ENCODE measurements at regions not wholly inside any gene's neighbourhood (a gene's known extent, or its start where the extent isn't known, plus 50 kb on each side); places are given as distances from the start of the nearest gene placed in this dataset.
A peak's percentile ranks its signal among the peaks of the same experiment; 100 is the strongest.

DNA sequence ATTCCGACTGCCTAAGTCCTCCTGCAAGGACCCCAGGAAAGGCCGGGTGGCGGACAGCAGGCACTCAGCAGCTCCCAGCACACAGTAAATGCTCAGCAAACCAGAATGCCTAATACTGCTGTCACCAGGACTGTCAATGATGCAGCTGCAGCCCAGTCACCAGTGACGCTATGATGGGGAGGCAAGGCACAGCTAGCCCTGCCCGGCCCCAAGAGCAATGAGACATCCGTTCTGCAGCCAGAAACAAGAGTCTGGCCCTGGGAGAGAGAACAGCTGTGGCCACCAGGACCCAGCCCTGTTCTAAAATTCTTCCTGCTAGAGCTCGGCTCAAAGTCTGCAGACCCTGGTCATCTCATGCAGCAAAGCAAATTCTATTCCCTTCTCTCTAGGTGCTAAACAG is 69.8 kb downstream of the NCOR2 start (continued):
- TF ChIP-seq TCF3 (IDR thresholded peaks at IDR 0.05; ENCODE audit: borderline replicate concordance, insufficient read depth, low read depth, low read length), result no peak
- no peak for TF ChIP-seq CREM (IDR thresholded peaks at IDR 0.05; ENCODE audit: low read depth)
- no peak for TF ChIP-seq SP1 (IDR thresholded peaks at IDR 0.05; ENCODE audit: low read depth, low read length)

DNA sequence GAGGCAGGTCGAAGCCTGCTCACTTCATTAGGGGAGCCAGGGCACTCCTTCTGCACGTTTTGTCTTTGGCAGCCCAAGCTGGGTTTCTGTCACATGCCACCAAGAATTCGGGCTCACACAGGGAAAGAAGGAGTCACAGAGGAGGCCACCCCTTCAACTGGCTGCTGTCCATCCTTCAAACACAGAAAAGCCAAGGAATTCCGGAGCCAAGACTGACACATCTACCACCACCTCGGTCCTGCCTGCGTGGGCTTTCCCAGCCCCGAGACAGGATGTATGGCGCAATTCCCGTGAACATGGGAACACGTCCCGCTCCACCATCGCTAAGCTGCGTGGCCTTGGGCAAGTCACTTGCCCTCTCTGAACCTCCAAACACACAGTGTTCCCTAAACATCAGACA is 70.4 kb downstream of the NCOR2 start:
- RAD21 ChIA-PET (ENCODE audit: unreplicated experiment), result interaction anchor here (1.1 to 1.7 kb wide), 4 partner anchors 13 to 96 kb away, joined by 3 to 5 read pairs (median 3); no protein-coding TSS in a partner anchor
- H3K36me3 ChIP-seq (ENCODE audit: control insufficient read depth in 2 of 2, insufficient read depth in 2 of 2, low read length in 1 of 2), result peaks cover 0 to 17% of the 10 kb centered on the region in 2 experiments
- ATAC-seq (no peak), FAIRE-seq (no peak), DNase-seq (ENCODE audit: low read depth, low spot score) (no peak)
- SMC1A ChIA-PET (ENCODE audit: uncharacterized antibody, unreplicated experiment), result interaction anchor here (1.6 kb wide), 1 partner anchor 69 kb away, joined by 5 read pairs; no protein-coding TSS in a partner anchor
- intact Hi-C loops (cut with micrococcal nuclease; ENCODE audit: unreplicated experiment) (no loop called here), in situ Hi-C loops (cut with MboI) (no loop called here)
- H3K9ac ChIP-seq (ENCODE audit: control insufficient read depth, insufficient read depth, low read length), result no peak overlapping the region
- CTCF ChIA-PET, result interaction anchor here (0.5 to 1.1 kb wide), 2 partner anchors 11 to 401 kb away, joined by 3 read pairs; no protein-coding TSS in a partner anchor
- H3K79me2 ChIP-seq (ENCODE audit: control insufficient read depth, insufficient read depth, low read length), result peaks cover 66% of the 10 kb centered on the region
- WGBS (ENCODE audit: insufficient coverage, insufficient replicate concordance, low lambda C conversion rate, missing lambda C conversion rate), result 90% methylated on average over 13 of the region's 13 CpGs
- no peak overlapping the region for H3K4me2 ChIP-seq (ENCODE audit: control insufficient read depth, insufficient read depth)
- peaks cover 58% of the 10 kb centered on the region for H3K4me1 ChIP-seq (ENCODE audit: control insufficient read depth, insufficient read depth, low read length)
- no peak overlapping the region for H2AFZ ChIP-seq (ENCODE audit: control insufficient read depth, low read depth, low read length)
- no peak overlapping the region for H3K27ac ChIP-seq (ENCODE audit: control insufficient read depth, insufficient read depth)
- no TSS peak for BruUV-seq (replicated peaks)
- no peaks in the 10 kb centered on the region for H3K27me3 ChIP-seq (replicated peaks in 1 of 2; ENCODE audit: control insufficient read depth in 2 of 2, insufficient read depth in 2 of 2, low read length in 1 of 2)
- TF ChIP-seq, protein P1, sequence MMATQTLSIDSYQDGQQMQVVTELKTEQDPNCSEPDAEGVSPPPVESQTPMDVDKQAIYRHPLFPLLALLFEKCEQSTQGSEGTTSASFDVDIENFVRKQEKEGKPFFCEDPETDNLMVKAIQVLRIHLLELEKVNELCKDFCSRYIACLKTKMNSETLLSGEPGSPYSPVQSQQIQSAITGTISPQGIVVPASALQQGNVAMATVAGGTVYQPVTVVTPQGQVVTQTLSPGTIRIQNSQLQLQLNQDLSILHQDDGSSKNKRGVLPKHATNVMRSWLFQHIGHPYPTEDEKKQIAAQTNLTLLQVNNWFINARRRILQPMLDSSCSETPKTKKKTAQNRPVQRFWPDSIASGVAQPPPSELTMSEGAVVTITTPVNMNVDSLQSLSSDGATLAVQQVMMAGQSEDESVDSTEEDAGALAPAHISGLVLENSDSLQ (IDR thresholded peaks at IDR 0.05), result no peak
- no peaks in the 10 kb centered on the region for H3K9me3 ChIP-seq (replicated peaks; ENCODE audit: control insufficient read depth, insufficient read depth, low read length)
- H4K20me1 ChIP-seq (ENCODE audit: control insufficient read depth, insufficient read depth), result no peaks in the 10 kb centered on the region
- POLR2A ChIA-PET, result interaction anchor here (1.5 kb wide), 1 partner anchor 31 kb away, joined by 4 read pairs; no protein-coding TSS in a partner anchor
- H3K4me3 ChIP-seq, result no peak overlapping the region

DNA sequence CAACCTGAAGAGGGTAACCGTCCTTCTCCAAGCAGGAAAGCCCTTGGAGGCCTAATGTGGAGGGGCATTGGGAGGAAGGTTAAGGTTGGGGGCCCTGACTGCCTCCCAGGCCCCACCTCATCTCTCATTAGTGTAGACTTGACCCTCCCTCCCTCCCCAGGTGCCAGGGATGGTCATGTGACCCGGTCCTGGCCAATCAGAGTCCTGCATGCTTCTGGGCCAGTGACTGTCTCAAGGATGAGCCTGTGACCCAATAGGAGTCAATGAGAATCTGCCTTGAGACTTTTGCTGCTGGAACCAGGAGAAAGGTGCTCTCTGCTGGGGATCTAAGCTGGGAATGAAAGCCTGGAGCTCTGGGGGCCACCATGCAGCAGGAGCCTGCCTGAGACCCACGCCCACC is 70.8 kb downstream of the NCOR2 start:
- in situ Hi-C loops (cut with MboI) (no loop called here), intact Hi-C loops (cut with micrococcal nuclease; ENCODE audit: unreplicated experiment) (no loop called here)
- TF ChIP-seq NFYB (IDR thresholded peaks at IDR 0.05; ENCODE audit: insufficient read depth, low read depth, low read length) (peak; percentile 46; the same call in 1 of the 2 replicates), RAD51 (IDR thresholded peaks at IDR 0.05) (peak; percentile 54; the same call in 1 of the 2 replicates), KLF5 (IDR thresholded peaks at IDR 0.05; ENCODE audit: partially characterized antibody) (no peak)
- TF ChIP-seq, protein P2, sequence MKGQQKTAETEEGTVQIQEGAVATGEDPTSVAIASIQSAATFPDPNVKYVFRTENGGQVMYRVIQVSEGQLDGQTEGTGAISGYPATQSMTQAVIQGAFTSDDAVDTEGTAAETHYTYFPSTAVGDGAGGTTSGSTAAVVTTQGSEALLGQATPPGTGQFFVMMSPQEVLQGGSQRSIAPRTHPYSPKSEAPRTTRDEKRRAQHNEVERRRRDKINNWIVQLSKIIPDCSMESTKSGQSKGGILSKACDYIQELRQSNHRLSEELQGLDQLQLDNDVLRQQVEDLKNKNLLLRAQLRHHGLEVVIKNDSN (IDR thresholded peaks at IDR 0.05; ENCODE audit: borderline replicate concordance, extremely low read length, insufficient read depth, low read depth, low read length), result peak; percentile 69
- TF ChIP-seq, protein P3, sequence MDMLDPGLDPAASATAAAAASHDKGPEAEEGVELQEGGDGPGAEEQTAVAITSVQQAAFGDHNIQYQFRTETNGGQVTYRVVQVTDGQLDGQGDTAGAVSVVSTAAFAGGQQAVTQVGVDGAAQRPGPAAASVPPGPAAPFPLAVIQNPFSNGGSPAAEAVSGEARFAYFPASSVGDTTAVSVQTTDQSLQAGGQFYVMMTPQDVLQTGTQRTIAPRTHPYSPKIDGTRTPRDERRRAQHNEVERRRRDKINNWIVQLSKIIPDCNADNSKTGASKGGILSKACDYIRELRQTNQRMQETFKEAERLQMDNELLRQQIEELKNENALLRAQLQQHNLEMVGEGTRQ (IDR thresholded peaks at IDR 0.05; ENCODE audit: borderline replicate concordance, low read depth, low read length), result peak; percentile 3; the same call in 1 of the 2 replicates
- TF ChIP-seq, protein P4, sequence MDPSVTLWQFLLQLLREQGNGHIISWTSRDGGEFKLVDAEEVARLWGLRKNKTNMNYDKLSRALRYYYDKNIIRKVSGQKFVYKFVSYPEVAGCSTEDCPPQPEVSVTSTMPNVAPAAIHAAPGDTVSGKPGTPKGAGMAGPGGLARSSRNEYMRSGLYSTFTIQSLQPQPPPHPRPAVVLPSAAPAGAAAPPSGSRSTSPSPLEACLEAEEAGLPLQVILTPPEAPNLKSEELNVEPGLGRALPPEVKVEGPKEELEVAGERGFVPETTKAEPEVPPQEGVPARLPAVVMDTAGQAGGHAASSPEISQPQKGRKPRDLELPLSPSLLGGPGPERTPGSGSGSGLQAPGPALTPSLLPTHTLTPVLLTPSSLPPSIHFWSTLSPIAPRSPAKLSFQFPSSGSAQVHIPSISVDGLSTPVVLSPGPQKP (IDR thresholded peaks at IDR 0.05; ENCODE audit: low read depth, low read length), result no peak
- ATAC-seq, result no peak
- ChIA-PET POLR2A (interaction anchor here (1.5 kb wide), 1 partner anchor 30 kb away, joined by 4 read pairs; no protein-coding TSS in a partner anchor), SMC1A (ENCODE audit: uncharacterized antibody, unreplicated experiment) (interaction anchor here (1.6 kb wide), 1 partner anchor 69 kb away, joined by 5 read pairs; no protein-coding TSS in a partner anchor), CTCF (interaction anchor here (0.5 kb wide), 1 partner anchor 401 kb away, joined by 3 read pairs; no protein-coding TSS in a partner anchor), RAD21 (ENCODE audit: unreplicated experiment) (interaction anchor here (0.6 to 1.6 kb wide), 2 partner anchors 43 to 274 kb away, joined by 3 to 5 read pairs; no protein-coding TSS in a partner anchor)
- WGBS (ENCODE audit: insufficient coverage, insufficient replicate concordance, low lambda C conversion rate, missing lambda C conversion rate), result 64% methylated on average over 3 of the region's 3 CpGs
- H3K4me1 ChIP-seq (ENCODE audit: control insufficient read depth, insufficient read depth, low read length), result peaks cover 63% of the 10 kb centered on the region
- H4K20me1 ChIP-seq (ENCODE audit: control insufficient read depth, insufficient read depth), result no peaks in the 10 kb centered on the region
- H3K79me2 ChIP-seq (ENCODE audit: control insufficient read depth, insufficient read depth, low read length), result peaks cover 70% of the 10 kb centered on the region
- no peak for FAIRE-seq
- no peak overlapping the region for H3K4me2 ChIP-seq (ENCODE audit: control insufficient read depth, insufficient read depth)
- no peak overlapping the region for H2AFZ ChIP-seq (ENCODE audit: control insufficient read depth, low read depth, low read length)
- no peak for DNase-seq (ENCODE audit: low read depth, low spot score)
- peaks cover 2 to 18% of the 10 kb centered on the region in 2 experiments for H3K36me3 ChIP-seq (ENCODE audit: control insufficient read depth in 2 of 2, insufficient read depth in 2 of 2, low read length in 1 of 2)
- no peak overlapping the region for H3K27ac ChIP-seq (ENCODE audit: control insufficient read depth, insufficient read depth)
- no TSS peak for BruUV-seq (replicated peaks)
- no peaks in the 10 kb centered on the region for H3K27me3 ChIP-seq (replicated peaks in 1 of 2; ENCODE audit: control insufficient read depth in 2 of 2, insufficient read depth in 2 of 2, low read length in 1 of 2)
- H3K4me3 ChIP-seq, result no peak overlapping the region
- H3K9ac ChIP-seq (ENCODE audit: control insufficient read depth, insufficient read depth, low read length), result no peak overlapping the region
- H3K9me3 ChIP-seq (replicated peaks; ENCODE audit: control insufficient read depth, insufficient read depth, low read length), result no peaks in the 10 kb centered on the region

All from GM12878 (cell line).